ENCODE measurements at regions not wholly inside any gene's neighbourhood (a gene's known extent, or its start where the extent isn't known, plus 50 kb on each side); places are given as distances from the start of the nearest gene placed in this dataset.

- no peak for TF ChIP-seq POLR2A (IDR thresholded peaks at IDR 0.05)
- TF ChIP-seq CTCF (IDR thresholded peaks at IDR 0.05), result no peak
Measured at GRCh38 chr17:64769712-64770111, 107.6 kb upstream of the SMURF2 start.

Measured in thyroid gland (tissue), 4 donors.